Suprapubic skin (tissue), 3 donors: ENCODE measurements at regions not wholly inside any gene's neighbourhood (a gene's known extent, or its start where the extent isn't known, plus 50 kb on each side); places are given as distances from the start of the nearest gene placed in this dataset.

ENCODE experiments used
- POLR2AphosphoS5 ChIP-seq, 3 donors: sonication (generic); formaldehyde crosslinking; IDR thresholded peaks; one replicate each; pipeline ENCODE4 v1.6.1; 2017; ENCODE audit warnings: antibody characterized with exemption in 3 of 3
- TF ChIP-seq, protein P1 (sequence below), 2 donors: fragments of 200-600 bp in 1 of 2; fragments of 450-650 bp in 1 of 2; sonication (generic) in 1 of 2; IDR thresholded peaks; one replicate each; pipeline ENCODE4 v1.5.1; 2016 to 2019; ENCODE audit warnings: antibody characterized with exemption in 2 of 2, mild to moderate bottlenecking in 1 of 2, moderate library complexity in 1 of 2

DNA sequence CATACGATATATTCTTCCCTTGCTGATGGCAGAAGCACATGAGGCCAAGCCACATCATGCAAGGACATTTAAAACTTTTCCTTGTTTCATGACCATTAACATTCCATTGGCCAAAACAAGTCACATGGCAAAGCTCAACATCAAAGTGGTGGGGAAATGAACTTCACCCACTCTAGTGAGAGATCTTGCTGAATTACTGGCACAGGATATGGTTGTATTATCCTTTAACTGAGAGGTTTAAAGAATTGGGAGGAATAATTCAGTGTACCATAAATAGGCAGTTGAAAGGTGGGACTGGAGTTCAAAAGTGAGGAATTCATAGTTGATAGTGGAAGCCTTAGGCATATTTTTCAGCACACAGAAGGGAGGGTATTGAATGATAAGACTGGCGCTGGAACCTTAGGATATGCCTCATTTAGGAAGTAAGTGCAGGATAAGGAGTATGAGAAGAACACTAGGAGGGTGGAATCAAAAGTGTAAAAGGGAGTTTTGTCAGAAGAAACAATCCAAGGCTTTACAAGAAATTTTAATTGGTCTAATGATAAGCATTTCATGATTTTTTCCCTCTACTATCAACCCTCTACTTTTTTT, 398.8 kb downstream of the C12orf75 start:
- TF ChIP-seq, protein P1, sequence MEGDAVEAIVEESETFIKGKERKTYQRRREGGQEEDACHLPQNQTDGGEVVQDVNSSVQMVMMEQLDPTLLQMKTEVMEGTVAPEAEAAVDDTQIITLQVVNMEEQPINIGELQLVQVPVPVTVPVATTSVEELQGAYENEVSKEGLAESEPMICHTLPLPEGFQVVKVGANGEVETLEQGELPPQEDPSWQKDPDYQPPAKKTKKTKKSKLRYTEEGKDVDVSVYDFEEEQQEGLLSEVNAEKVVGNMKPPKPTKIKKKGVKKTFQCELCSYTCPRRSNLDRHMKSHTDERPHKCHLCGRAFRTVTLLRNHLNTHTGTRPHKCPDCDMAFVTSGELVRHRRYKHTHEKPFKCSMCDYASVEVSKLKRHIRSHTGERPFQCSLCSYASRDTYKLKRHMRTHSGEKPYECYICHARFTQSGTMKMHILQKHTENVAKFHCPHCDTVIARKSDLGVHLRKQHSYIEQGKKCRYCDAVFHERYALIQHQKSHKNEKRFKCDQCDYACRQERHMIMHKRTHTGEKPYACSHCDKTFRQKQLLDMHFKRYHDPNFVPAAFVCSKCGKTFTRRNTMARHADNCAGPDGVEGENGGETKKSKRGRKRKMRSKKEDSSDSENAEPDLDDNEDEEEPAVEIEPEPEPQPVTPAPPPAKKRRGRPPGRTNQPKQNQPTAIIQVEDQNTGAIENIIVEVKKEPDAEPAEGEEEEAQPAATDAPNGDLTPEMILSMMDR (IDR thresholded peaks at IDR 0.05) = no peak
- TF ChIP-seq POLR2AphosphoS5 (IDR thresholded peaks at IDR 0.05) = no peak
